Activated effector memory CD4-positive, alpha-beta T cell treated with Interleukin-2 at 50 U/mL for 16 hours (primary cell): ENCODE measurements at regions not wholly inside any gene's neighbourhood (a gene's known extent, or its start where the extent isn't known, plus 50 kb on each side); places are given as distances from the start of the nearest gene placed in this dataset.

ENCODE experiments used
- DNase-seq: peaks from one replicate; pipeline ENCODE4 v3.0.0-alpha.2; 2020

DNA sequence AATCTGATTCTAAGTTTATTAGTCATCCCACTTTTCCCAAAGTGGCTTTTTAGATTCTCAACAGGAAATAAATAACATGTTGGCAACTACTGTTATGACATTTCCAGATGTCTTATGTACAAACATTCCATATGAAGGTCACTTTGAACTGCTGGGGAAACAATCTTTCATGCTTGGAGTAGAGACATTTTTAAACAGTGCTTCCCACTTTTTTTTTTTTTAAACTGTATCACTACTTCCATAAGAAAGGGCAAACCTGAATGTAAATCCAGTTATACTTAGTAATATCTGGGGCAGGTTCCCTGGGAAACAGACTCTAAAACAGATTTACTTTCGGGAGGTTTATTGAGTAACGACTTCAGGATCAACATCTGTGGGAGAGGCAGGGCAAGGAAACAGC is 473.8 kb downstream of the TAFA4 start:
- no peak for DNase-seq

- no peak for DNase-seq
These were observed 483.6 kb downstream of the TAFA4 start for GRCh38 chr3:68448510-68449383.

DNA sequence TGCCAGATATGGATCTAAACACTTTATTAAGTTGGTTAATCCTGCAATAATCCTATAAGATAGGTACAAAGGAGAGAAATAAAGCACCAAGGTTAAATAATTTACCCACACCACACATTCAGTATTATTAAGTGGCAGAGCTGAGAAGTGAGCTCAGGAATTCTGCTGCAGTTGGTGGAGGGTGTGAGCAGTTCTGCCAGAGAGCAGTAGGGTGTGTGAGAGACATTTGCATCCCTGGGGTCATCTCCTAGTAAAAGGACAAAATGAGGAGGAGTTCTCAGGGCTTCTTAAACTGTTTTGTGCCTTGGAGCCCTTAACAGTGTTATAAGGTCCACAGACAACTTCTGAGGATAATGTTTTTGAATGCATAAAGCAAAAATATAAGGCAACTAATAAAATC is 484.5 kb downstream of the TAFA4 start:
- DNase-seq = no peak

GRCh38 chr3:68441054-68441453 is 491.3 kb downstream of the TAFA4 start:
- DNase-seq = no peak

GRCh38 chr3:68436619-68437401 is 495.5 kb downstream of the TAFA4 start:
- DNase-seq = no peak

GRCh38 chr3:68428495-68428894 is 503.9 kb downstream of the TAFA4 start:
- no peak for DNase-seq

- no peak for DNase-seq
These were observed 507.4 kb downstream of the TAFA4 start for GRCh38 chr3:68424796-68425460.

DNA sequence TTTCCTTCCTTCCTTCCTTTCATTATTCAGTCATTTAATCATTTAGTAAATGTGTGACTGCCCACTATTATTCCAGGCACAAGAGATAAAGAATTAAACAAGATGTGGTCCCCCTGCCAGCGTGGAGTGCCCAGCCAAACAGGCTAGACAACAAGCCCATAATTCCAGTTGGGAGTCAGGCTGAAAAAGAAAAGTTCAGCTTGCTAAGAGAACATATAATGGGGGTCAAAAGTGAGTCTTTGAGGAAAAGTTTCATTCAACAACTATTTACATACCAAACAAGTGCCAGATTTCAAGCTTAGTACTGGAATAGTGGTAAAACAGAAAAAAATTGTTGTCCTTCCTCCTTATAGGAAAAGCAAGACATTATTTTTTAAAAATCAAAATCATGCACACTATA is 523.7 kb downstream of the TAFA4 start:
- DNase-seq = no peak

GRCh38 chr3:68403741-68404140 is 528.6 kb downstream of the TAFA4 start:
- DNase-seq = no peak

GRCh38 chr3:68402235-68402918 is 530.0 kb downstream of the TAFA4 start:
- DNase-seq = no peak

DNA sequence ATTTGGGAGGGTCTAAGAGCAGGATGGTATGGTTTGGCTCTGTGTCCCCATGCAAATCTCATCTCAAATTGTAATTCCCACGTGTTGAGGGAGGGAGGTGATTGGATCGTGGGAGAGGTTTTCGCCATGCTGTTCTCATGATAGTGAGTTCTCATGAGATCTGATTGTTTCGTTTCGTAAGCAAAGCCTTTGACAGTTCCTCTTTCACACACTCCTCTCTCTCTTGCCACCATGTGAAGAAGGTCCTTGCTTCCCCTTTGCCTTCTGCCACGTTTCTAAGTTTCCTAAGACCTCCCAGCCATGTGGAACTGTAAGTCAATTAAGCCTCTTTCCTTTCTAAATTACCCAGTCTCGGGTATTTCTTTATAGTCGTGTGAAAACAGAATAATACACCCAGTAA is 553.7 kb downstream of the TAFA4 start:
- no peak for DNase-seq

DNA sequence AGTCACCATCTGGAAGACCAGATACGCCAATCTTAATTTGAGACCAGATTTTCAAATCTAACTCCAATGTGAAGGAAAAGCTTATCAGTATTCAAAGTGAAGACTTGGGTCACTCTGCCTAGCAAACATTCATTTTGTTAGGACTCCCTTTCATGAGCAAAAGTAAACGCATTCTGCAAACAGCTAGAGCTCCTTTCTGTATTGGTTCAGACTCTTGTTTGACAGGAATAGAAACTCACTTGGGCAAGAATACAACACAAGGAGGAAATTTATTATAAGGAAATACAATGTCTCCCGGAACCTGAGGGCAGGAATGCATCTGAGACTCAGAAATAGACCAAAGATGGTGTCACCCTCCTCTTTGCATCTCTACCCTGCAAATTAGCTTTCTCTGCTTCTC is 558.6 kb downstream of the TAFA4 start:
- DNase-seq = no peak

DNA sequence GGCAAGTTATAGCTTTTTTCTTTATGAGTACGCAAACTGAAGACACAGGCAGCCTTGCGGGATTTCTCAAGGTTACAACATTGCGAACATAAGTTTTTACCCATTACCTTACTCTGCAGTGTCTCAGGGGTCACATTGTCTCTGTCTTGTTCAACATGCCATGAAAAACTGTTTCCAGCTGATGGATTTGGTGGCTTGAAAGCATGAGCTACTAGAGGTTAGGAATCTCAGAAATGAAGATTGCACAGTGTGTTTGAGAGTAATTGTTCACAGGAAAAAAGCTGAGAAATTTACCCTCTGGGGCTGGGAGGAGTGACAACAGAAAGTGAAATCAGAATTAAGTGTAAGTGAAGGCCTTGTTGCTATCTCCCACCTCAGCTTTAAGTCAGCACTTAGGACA is 568.6 kb downstream of the TAFA4 start:
- no peak for DNase-seq

- no peak for DNase-seq
These were observed 571.9 kb downstream of the TAFA4 start for GRCh38 chr3:68360492-68360891.

DNA sequence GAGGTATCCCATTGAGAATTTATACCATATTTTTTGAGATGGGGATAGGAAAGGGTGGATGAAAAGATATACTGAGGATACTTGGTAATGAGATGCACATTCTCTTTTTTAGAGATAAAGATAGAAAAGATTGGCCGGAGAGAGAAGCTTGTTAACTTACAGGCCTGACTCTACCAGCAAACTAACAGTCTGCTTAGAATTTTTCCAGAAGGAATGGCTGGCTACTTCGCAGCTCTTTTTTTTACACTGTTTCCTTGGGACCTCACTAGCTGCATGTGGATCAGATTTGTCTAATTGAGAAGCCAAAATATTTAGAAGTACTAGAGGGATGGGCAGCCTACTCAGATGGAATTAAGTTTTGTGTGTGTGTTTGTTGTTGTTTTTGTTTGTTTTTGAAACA is 586.6 kb downstream of the TAFA4 start:
- DNase-seq = no peak

- no peak for DNase-seq
These were observed 589.9 kb downstream of the TAFA4 start for GRCh38 chr3:68342426-68342825.

GRCh38 chr3:68336042-68336441 is 596.3 kb downstream of the TAFA4 start:
- DNase-seq = no peak

- no peak for DNase-seq
These were observed 597.9 kb downstream of the TAFA4 start for GRCh38 chr3:68334367-68334986.

DNA sequence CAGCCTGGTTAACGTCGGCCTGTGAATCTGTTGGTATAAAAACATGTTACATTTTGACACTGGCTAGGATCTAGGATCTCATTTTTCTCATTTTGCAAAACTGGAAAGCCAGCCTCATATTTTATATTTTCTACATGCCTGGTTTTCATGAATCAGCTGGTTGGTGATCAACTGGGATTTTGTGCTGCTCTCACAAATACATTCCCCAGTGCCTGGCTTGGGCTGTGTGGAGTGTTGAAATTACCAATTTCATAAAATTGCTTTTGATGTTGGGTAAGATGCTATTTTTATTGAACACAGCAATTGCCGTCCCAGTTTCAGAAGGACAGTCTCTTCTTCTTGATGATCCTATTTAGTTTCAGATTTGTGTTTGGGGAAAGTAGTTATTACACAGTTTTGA is 604.3 kb downstream of the TAFA4 start:
- DNase-seq = no peak

- no peak for DNase-seq
These were observed 616.4 kb downstream of the TAFA4 start for GRCh38 chr3:68315964-68316363.

DNA sequence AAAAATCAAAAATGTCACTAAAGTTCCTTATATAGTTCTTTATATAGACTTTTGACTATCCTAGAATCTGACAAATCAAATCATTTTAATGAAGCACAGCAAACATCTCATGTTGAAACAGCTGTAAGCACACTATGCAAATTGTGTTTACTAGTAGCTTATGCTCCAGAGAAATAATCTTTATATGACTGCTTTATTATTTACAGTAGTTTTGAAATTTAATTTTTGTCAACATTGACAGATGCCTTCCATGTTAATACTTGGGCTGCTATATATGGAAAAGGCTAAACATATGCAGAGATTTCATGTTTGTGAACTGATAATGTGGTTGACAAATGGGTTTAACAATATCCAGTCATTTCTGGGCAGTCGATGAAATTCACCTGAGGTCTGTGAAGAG is 616.8 kb downstream of the TAFA4 start:
- no peak for DNase-seq

DNA sequence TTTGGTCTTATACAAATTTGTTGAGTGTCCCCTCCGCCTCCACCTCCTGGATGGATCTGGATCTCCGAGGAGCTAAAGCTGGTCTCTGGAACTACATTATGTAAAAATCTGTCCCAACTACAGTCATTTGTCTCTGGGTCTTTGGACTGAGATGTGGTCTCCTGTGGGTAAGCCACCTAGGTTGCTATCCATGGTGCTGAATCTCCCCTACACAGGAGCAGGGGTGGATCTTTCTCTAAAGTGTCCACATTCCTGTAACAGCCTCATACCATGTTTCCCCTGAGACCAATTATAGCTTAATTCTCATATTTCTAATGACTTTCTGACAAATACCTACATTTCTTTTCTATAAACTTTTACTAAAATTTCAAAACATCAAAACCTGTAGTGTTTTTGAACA is 625.8 kb downstream of the TAFA4 start:
- DNase-seq = no peak

GRCh38 chr3:68295457-68295856 is 636.9 kb downstream of the TAFA4 start:
- DNase-seq = no peak
